SK-N-SH treated with all-trans-retinoic acid at 6 μM for 48 hours (cell line): ENCODE measurements at regions not wholly inside any gene's neighbourhood (a gene's known extent, or its start where the extent isn't known, plus 50 kb on each side); places are given as distances from the start of the nearest gene placed in this dataset.

Experiments
- ATAC-seq: fragments of 200-7000 bp; cut with Tn5 transposase; 3 replicates; pipeline ENCODE4 v1.9.1; 2020; ENCODE audit warnings: mild to moderate bottlenecking, moderate library complexity
- ARNTL ChIP-seq: fragments of 450-650 bp; formaldehyde crosslinking; IDR thresholded peaks from 2 replicates; pipeline ENCODE4 v1.5.0; 2020; ENCODE audit warnings: low read depth, mild to moderate bottlenecking, moderate library complexity, borderline replicate concordance
- BACH2 ChIP-seq: fragments of 250-450 bp; sonication (Bioruptor Pico); IDR thresholded peaks from 2 replicates; pipeline ENCODE4 v1.9.0; 2021; ENCODE audit warnings: mild to moderate bottlenecking, borderline replicate concordance
- CSDC2 ChIP-seq: fragments of 250-450 bp; sonication (Bioruptor Pico); IDR thresholded peaks from 2 replicates; pipeline ENCODE4 v1.5.0; 2020; ENCODE audit warnings: mild to moderate bottlenecking, moderate library complexity
- ESRRG ChIP-seq: fragments of 250-450 bp; sonication (Bioruptor Pico); IDR thresholded peaks from 2 replicates; pipeline ENCODE4 v1.6.1; 2021; ENCODE audit warnings: mild to moderate bottlenecking
- GLIS3 ChIP-seq: fragments of 250-450 bp; sonication (Bioruptor Pico); IDR thresholded peaks from 2 replicates; pipeline ENCODE4 v1.5.0; 2020; ENCODE audit warnings: mild to moderate bottlenecking, moderate library complexity
- ISL1 ChIP-seq: fragments of 250-450 bp; sonication (Bioruptor Pico); IDR thresholded peaks from 2 replicates; pipeline ENCODE4 v2.1.2; 2022; ENCODE audit warnings: mild to moderate bottlenecking, moderate library complexity
- RARB ChIP-seq: fragments of 250-450 bp; sonication (Bioruptor Pico); IDR thresholded peaks from 2 replicates; pipeline ENCODE4 v1.8.0; 2021; ENCODE audit warnings: mild to moderate bottlenecking, moderate library complexity
- TCF4 ChIP-seq: fragments of 250-450 bp; sonication (Bioruptor Pico); IDR thresholded peaks from 2 replicates; pipeline ENCODE4 v1.8.0; 2021; ENCODE audit warnings: mild to moderate bottlenecking, moderate library complexity, borderline replicate concordance
- TOX ChIP-seq: fragments of 250-450 bp; sonication (Bioruptor Pico); IDR thresholded peaks from 2 replicates; pipeline ENCODE4 v1.8.0; 2021; ENCODE audit warnings: mild to moderate bottlenecking, moderate library complexity, borderline replicate concordance
- ZC3H10 ChIP-seq: fragments of 250-450 bp; sonication (Bioruptor Pico); IDR thresholded peaks from 2 replicates; pipeline ENCODE4 v1.5.1; 2021; ENCODE audit warnings: mild to moderate bottlenecking, moderate library complexity
- ZFP3 ChIP-seq: fragments of 250-450 bp; sonication (Bioruptor Pico); IDR thresholded peaks from 2 replicates; pipeline ENCODE4 v1.5.0; 2020; ENCODE audit warnings: mild to moderate bottlenecking, moderate library complexity
- ZFP30 ChIP-seq: fragments of 450-650 bp; formaldehyde crosslinking; IDR thresholded peaks from 2 replicates; pipeline ENCODE4 v1.5.0; 2022; ENCODE audit warnings: mild to moderate bottlenecking, moderate library complexity
- ZNF565 ChIP-seq: fragments of 450-650 bp; formaldehyde crosslinking; conservative IDR thresholded peaks from 2 replicates; pipeline ENCODE4 v1.5.0; 2020; ENCODE audit warnings: low read depth, mild to moderate bottlenecking, moderate library complexity
- ZNF70 ChIP-seq: fragments of 450-650 bp; formaldehyde crosslinking; IDR thresholded peaks from 2 replicates; pipeline ENCODE4 v1.5.0; 2020; ENCODE audit warnings: mild to moderate bottlenecking, moderate library complexity
- ZNF8 ChIP-seq: fragments of 450-650 bp; formaldehyde crosslinking; IDR thresholded peaks from 2 replicates; pipeline ENCODE4 v1.5.0; 2020; ENCODE audit warnings: mild to moderate bottlenecking, moderate library complexity
- TF ChIP-seq, protein P1 (sequence below): fragments of 250-450 bp; sonication (Bioruptor Pico); IDR thresholded peaks from 2 replicates; pipeline ENCODE4 v1.5.0; 2020; ENCODE audit warnings: mild to moderate bottlenecking, moderate library complexity
- TF ChIP-seq, protein P2 (sequence below): fragments of 250-450 bp; sonication (Bioruptor Pico); IDR thresholded peaks from 2 replicates; pipeline ENCODE4 v1.5.1; 2021; ENCODE audit warnings: mild to moderate bottlenecking, moderate library complexity
- TF ChIP-seq, protein P3 (sequence below): fragments of 250-450 bp; sonication (Bioruptor Pico); IDR thresholded peaks from 2 replicates; pipeline ENCODE4 v1.5.1; 2020; ENCODE audit warnings: low read depth, mild to moderate bottlenecking, moderate library complexity
- TF ChIP-seq, protein P4 (sequence below): fragments of 250-450 bp; sonication (Bioruptor Pico); IDR thresholded peaks from 2 replicates; pipeline ENCODE4 v1.8.0; 2020; ENCODE audit warnings: mild to moderate bottlenecking, moderate library complexity, borderline replicate concordance
- TF ChIP-seq, protein P5 (sequence below): fragments of 250-450 bp; sonication (Bioruptor Pico); IDR thresholded peaks from 2 replicates; pipeline ENCODE4 v1.8.0; 2021; ENCODE audit warnings: low read depth, mild to moderate bottlenecking, moderate library complexity, borderline replicate concordance

DNA sequence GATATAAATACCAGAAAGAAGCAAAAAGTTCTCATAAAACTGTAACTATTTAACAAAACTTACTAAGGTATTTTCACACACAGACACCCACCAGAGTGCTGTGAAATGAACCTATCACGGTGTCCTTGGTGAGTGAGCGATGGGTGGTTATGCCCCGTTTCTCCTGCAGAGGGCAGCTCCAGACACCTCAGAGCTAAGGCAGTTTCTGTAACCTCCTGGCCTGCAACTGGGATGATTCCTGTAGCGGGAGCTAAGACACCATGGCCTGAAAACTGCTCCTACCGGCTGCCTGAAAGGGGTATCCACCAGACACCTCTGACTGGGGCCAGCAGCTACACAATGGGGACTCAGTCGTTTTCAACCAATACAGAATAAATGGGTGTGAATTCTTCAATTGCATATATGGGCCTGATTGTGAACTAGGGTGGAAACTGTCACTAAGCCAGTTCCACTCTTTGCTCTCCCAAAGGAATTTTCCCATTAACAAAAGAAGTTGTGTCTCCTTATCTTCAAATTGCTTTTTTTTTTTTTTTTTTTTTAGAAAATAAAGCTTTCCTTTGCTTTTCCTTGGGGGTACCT lies 2375.8 kb upstream of the TENM3 start:
- peak; percentile 100 for ATAC-seq
- TF ChIP-seq ZNF8 (CRISPR knock-in tag) (no peak), ZC3H10 (CRISPR knock-in tag) (no peak), ZNF70 (CRISPR knock-in tag) (peak; percentile 65; the same call in 1 of the 2 replicates)

DNA sequence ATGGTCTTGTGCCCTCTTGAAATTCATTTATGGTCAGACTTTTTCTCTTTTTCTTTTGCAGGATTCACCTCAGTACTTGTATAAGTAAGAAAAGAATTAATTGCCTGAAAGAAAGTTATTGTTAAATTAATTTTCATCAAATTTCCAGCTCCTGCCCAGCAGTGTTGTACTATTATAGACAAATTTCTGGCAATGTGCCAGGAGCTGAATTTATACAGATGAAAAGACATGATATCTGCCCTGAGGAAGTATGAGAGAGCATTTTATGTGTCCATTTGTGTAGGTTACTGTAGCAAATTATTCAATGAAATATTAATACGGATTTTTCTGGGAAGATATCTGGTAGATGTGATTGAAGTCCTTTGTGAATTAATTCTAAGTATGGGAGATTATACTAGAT lies 2371.5 kb upstream of the TENM3 start:
- TF ChIP-seq GLIS3 (no peak), ISL1 (CRISPR knock-in tag) (no peak), ARNTL (CRISPR knock-in tag) (no peak), ZFP30 (no peak), ZNF565 (CRISPR knock-in tag) (no peak), CSDC2 (CRISPR knock-in tag) (no peak), RARB (no peak), ESRRG (CRISPR knock-in tag) (no peak), ZNF70 (CRISPR knock-in tag) (no peak), TOX (no peak), TCF4 (no peak), ZFP3 (no peak), BACH2 (CRISPR knock-in tag) (no peak)
- TF ChIP-seq, protein P1, sequence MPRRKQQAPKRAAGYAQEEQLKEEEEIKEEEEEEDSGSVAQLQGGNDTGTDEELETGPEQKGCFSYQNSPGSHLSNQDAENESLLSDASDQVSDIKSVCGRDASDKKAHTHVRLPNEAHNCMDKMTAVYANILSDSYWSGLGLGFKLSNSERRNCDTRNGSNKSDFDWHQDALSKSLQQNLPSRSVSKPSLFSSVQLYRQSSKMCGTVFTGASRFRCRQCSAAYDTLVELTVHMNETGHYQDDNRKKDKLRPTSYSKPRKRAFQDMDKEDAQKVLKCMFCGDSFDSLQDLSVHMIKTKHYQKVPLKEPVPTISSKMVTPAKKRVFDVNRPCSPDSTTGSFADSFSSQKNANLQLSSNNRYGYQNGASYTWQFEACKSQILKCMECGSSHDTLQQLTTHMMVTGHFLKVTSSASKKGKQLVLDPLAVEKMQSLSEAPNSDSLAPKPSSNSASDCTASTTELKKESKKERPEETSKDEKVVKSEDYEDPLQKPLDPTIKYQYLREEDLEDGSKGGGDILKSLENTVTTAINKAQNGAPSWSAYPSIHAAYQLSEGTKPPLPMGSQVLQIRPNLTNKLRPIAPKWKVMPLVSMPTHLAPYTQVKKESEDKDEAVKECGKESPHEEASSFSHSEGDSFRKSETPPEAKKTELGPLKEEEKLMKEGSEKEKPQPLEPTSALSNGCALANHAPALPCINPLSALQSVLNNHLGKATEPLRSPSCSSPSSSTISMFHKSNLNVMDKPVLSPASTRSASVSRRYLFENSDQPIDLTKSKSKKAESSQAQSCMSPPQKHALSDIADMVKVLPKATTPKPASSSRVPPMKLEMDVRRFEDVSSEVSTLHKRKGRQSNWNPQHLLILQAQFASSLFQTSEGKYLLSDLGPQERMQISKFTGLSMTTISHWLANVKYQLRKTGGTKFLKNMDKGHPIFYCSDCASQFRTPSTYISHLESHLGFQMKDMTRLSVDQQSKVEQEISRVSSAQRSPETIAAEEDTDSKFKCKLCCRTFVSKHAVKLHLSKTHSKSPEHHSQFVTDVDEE (CRISPR knock-in tag) = no peak
- TF ChIP-seq, protein P2, sequence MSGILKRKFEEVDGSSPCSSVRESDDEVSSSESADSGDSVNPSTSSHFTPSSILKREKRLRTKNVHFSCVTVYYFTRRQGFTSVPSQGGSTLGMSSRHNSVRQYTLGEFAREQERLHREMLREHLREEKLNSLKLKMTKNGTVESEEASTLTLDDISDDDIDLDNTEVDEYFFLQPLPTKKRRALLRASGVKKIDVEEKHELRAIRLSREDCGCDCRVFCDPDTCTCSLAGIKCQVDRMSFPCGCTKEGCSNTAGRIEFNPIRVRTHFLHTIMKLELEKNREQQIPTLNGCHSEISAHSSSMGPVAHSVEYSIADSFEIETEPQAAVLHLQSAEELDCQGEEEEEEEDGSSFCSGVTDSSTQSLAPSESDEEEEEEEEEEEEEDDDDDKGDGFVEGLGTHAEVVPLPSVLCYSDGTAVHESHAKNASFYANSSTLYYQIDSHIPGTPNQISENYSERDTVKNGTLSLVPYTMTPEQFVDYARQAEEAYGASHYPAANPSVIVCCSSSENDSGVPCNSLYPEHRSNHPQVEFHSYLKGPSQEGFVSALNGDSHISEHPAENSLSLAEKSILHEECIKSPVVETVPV (CRISPR knock-in tag) = no peak
- TF ChIP-seq, protein P3, sequence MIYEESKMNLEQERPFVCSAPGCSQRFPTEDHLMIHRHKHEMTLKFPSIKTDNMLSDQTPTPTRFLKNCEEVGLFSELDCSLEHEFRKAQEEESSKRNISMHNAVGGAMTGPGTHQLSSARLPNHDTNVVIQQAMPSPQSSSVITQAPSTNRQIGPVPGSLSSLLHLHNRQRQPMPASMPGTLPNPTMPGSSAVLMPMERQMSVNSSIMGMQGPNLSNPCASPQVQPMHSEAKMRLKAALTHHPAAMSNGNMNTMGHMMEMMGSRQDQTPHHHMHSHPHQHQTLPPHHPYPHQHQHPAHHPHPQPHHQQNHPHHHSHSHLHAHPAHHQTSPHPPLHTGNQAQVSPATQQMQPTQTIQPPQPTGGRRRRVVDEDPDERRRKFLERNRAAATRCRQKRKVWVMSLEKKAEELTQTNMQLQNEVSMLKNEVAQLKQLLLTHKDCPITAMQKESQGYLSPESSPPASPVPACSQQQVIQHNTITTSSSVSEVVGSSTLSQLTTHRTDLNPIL = no peak
- TF ChIP-seq, protein P4, sequence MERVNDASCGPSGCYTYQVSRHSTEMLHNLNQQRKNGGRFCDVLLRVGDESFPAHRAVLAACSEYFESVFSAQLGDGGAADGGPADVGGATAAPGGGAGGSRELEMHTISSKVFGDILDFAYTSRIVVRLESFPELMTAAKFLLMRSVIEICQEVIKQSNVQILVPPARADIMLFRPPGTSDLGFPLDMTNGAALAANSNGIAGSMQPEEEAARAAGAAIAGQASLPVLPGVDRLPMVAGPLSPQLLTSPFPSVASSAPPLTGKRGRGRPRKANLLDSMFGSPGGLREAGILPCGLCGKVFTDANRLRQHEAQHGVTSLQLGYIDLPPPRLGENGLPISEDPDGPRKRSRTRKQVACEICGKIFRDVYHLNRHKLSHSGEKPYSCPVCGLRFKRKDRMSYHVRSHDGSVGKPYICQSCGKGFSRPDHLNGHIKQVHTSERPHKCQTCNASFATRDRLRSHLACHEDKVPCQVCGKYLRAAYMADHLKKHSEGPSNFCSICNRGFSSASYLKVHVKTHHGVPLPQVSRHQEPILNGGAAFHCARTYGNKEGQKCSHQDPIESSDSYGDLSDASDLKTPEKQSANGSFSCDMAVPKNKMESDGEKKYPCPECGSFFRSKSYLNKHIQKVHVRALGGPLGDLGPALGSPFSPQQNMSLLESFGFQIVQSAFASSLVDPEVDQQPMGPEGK (CRISPR knock-in tag) = no peak
- TF ChIP-seq, protein P5, sequence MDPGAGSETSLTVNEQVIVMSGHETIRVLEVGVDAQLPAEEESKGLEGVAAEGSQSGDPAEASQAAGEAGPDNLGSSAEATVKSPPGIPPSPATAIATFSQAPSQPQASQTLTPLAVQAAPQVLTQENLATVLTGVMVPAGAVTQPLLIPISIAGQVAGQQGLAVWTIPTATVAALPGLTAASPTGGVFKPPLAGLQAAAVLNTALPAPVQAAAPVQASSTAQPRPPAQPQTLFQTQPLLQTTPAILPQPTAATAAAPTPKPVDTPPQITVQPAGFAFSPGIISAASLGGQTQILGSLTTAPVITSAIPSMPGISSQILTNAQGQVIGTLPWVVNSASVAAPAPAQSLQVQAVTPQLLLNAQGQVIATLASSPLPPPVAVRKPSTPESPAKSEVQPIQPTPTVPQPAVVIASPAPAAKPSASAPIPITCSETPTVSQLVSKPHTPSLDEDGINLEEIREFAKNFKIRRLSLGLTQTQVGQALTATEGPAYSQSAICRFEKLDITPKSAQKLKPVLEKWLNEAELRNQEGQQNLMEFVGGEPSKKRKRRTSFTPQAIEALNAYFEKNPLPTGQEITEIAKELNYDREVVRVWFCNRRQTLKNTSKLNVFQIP (CRISPR knock-in tag) = no peak
- ATAC-seq = no peak

DNA sequence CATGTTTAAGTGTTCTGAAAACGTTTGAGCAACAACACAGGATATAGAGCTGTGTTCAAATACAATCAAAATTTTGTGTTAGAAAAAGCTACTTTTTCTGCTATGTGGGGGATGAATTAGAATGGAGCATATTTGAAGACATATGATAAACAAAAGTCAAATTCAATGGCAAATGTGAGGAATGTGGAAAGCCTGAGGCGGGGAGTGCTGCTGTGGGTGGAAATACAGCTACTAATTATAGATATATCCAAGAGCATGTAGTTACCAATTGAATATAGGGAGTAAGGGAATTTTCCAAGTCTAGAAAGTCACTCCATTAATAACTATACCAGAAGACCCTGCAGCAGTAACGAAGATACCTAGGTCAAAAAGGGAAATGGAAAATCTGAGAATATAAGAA lies 2370.4 kb upstream of the TENM3 start:
- ATAC-seq = no peak
- TF ChIP-seq, protein P3 = no peak
- TF ChIP-seq TCF4 = no peak
- no peak for TF ChIP-seq GLIS3
- TF ChIP-seq ZNF8 (CRISPR knock-in tag) = no peak
- TF ChIP-seq TOX = no peak
